IMR-90 (cell line): ENCODE measurements at regions not wholly inside any gene's neighbourhood (a gene's known extent, or its start where the extent isn't known, plus 50 kb on each side); places are given as distances from the start of the nearest gene placed in this dataset.

ENCODE experiments used
- ATAC-seq: fragments of 200-7000 bp; cut with Tn5 transposase; 2 replicates; pipeline ENCODE4 v1.9.1; 2020; ENCODE audit warnings: low read depth, mild to moderate bottlenecking, moderate library complexity
- BruUV-seq: library from RNA; stranded (reverse); fragments of 400-500 nt; replicated peaks from 2 replicates; lab custom pipeline; 2021; lab: Mats Ljungman, UMichigan
- CTCF ChIA-PET: fragments of 300-600 bp; formaldehyde crosslinking; extraction: SDS; loops from one replicate; lab custom pipeline; 2021; ENCODE audit warnings: antibody characterized with exemption; lab: Yijun Ruan, JAX
- POLR2A ChIA-PET: fragments of 300-600 bp; sonication (Branson Sonifier 250); formaldehyde crosslinking; loops from one replicate; lab custom pipeline; 2022; ENCODE audit warnings: antibody characterized with exemption; ENCODE audit not compliant: unreplicated experiment; lab: Charles Lee
- DNase-seq: peaks from one replicate; pipeline ENCODE4 v3.0.0; 2013
- H2AFZ ChIP-seq: replicated peaks from 2 replicates; pipeline ENCODE3; 2013; ENCODE audit warnings: low read length, mild to moderate bottlenecking; ENCODE audit not compliant: poor library complexity
- H2AK5ac ChIP-seq: 2 replicates; pipeline ENCODE4 v1.6.1; 2013; ENCODE audit warnings: low read depth, low read length, inconsistent platforms
- H2AK9ac ChIP-seq: replicated peaks from 2 replicates; pipeline ENCODE3; 2013; ENCODE audit warnings: mild to moderate bottlenecking, low read depth, low read length, moderate library complexity; ENCODE audit not compliant: poor library complexity
- H2BK120ac ChIP-seq: 2 replicates; pipeline ENCODE4 v1.6.1; 2013; ENCODE audit warnings: low read depth, low read length, inconsistent platforms
- H2BK15ac ChIP-seq: 3 replicates; pipeline ENCODE4 v1.6.1; 2013; ENCODE audit warnings: low read depth, low read length, inconsistent platforms
- H2BK20ac ChIP-seq: 2 replicates; pipeline ENCODE4 v1.6.1; 2013; ENCODE audit warnings: low read depth, mild to moderate bottlenecking, inconsistent platforms, low read length, moderate library complexity
- H2BK5ac ChIP-seq: 2 replicates; pipeline ENCODE4 v1.6.1; 2013; ENCODE audit warnings: mild to moderate bottlenecking, low read depth, low read length, inconsistent platforms; ENCODE audit not compliant: poor library complexity, severe bottlenecking
- H3K14ac ChIP-seq: replicated peaks from 2 replicates; pipeline ENCODE4 v1.6.1; 2013; ENCODE audit warnings: low read depth, low read length, inconsistent platforms
- H3K18ac ChIP-seq: 2 replicates; pipeline ENCODE4 v1.6.1; 2013; ENCODE audit warnings: low read depth, low read length, control low read depth
- H3K23ac ChIP-seq: 2 replicates; pipeline ENCODE4 v1.6.1; 2013; ENCODE audit warnings: low read depth, low read length, inconsistent platforms
- H3K27ac ChIP-seq: 2 replicates; pipeline ENCODE4 v1.5.1; 2013; ENCODE audit warnings: mild to moderate bottlenecking, control low read depth, low read length; ENCODE audit not compliant: insufficient read depth
- H3K27me3 ChIP-seq: 2 replicates; pipeline ENCODE4 v1.6.1; 2013; ENCODE audit warnings: low read length; ENCODE audit not compliant: control insufficient read depth, insufficient read depth
- H3K36me3 ChIP-seq: 2 replicates; pipeline ENCODE4 v1.6.1; 2013; ENCODE audit warnings: low read length, mixed read lengths; ENCODE audit not compliant: control insufficient read depth, insufficient read depth
- H3K4ac ChIP-seq: 2 replicates; pipeline ENCODE4 v1.6.1; 2013; ENCODE audit warnings: low read depth, low read length, inconsistent platforms
- H3K4me1 ChIP-seq: 2 replicates; pipeline ENCODE4 v1.6.1; 2013; ENCODE audit warnings: low read length, mixed read lengths; ENCODE audit not compliant: control insufficient read depth, insufficient read depth
- H3K4me2 ChIP-seq: 2 replicates; pipeline ENCODE4 v1.6.1; 2013; ENCODE audit warnings: low read depth, mild to moderate bottlenecking, control low read depth, low read length, moderate library complexity
- H3K4me3 ChIP-seq: 2 replicates; pipeline ENCODE4 v1.5.1; 2013; ENCODE audit warnings: low read depth, mild to moderate bottlenecking, control low read depth, low read length, moderate library complexity; ENCODE audit not compliant: insufficient read depth
- H3K56ac ChIP-seq: 2 replicates; pipeline ENCODE4 v1.6.1; 2013; ENCODE audit warnings: low read length, inconsistent platforms; ENCODE audit not compliant: insufficient read depth; ENCODE audit errors: extremely low read depth
- H3K79me1 ChIP-seq, 2 experiments: 2 replicates each; pipeline ENCODE4 v1.6.1; 2013; ENCODE audit warnings: low read length in 2 of 2, inconsistent platforms in 1 of 2, low read depth in 1 of 2
- H3K9ac ChIP-seq: 2 replicates; pipeline ENCODE4 v1.6.1; 2013; ENCODE audit warnings: low read depth, low read length, control low read depth
- H3K9me1 ChIP-seq: 2 replicates; pipeline ENCODE4 v1.6.1; 2013; ENCODE audit warnings: low read length, inconsistent platforms; ENCODE audit not compliant: insufficient read depth
- H3K9me3 ChIP-seq: 2 replicates; pipeline ENCODE4 v1.6.1; 2013; ENCODE audit warnings: low read length; ENCODE audit not compliant: control insufficient read depth, insufficient read depth
- H4K20me1 ChIP-seq: 2 replicates; pipeline ENCODE4 v1.6.1; 2013; ENCODE audit warnings: low read length, inconsistent platforms; ENCODE audit not compliant: insufficient read depth
- H4K5ac ChIP-seq: 2 replicates; pipeline ENCODE4 v1.6.1; 2013; ENCODE audit warnings: mild to moderate bottlenecking, low read depth, low read length, control low read depth
- H4K8ac ChIP-seq, 2 experiments: 2 replicates each; pipeline ENCODE4 v1.6.1; 2013; ENCODE audit warnings: low read depth in 2 of 2, low read length in 2 of 2, control low read depth in 1 of 2, inconsistent platforms in 1 of 2
- H4K91ac ChIP-seq: 2 replicates; pipeline ENCODE4 v1.6.1; 2013; ENCODE audit warnings: low read depth, low read length, inconsistent platforms; ENCODE audit not compliant: insufficient read depth
- BHLHE40 ChIP-seq: fragments of 150-350 bp; IDR thresholded peaks from 2 replicates; pipeline ENCODE4 v1.6.1; 2016; ENCODE audit warnings: mild to moderate bottlenecking, low read depth, low read length
- CEBPB ChIP-seq: IDR thresholded peaks from 2 replicates; pipeline ENCODE4 v1.6.1; 2012; ENCODE audit warnings: low read depth, low read length, improper control_type of control experiment
- CHD1 ChIP-seq: IDR thresholded peaks from 2 replicates; pipeline ENCODE4 v1.6.1; 2012; ENCODE audit warnings: low read depth, low read length, improper control_type of control experiment
- FOS ChIP-seq: fragments of 150-350 bp; IDR thresholded peaks from 2 replicates; pipeline ENCODE4 v1.6.1; 2016; ENCODE audit warnings: low read depth, low read length
- MAFK ChIP-seq: IDR thresholded peaks from 2 replicates; pipeline ENCODE4 v1.6.1; 2012; ENCODE audit warnings: low read depth, low read length, improper control_type of control experiment
- NFE2L2 ChIP-seq: fragments of 150-350 bp; IDR thresholded peaks from 2 replicates; pipeline ENCODE4 v1.6.1; 2016; ENCODE audit warnings: low read depth, mild to moderate bottlenecking, low read length
- POLR2A ChIP-seq: IDR thresholded peaks from 2 replicates; pipeline ENCODE4 v1.6.1; 2012; ENCODE audit warnings: mild to moderate bottlenecking, low read depth, low read length
- RAD21 ChIP-seq: IDR thresholded peaks from 2 replicates; pipeline ENCODE4 v1.6.1; 2012; ENCODE audit warnings: low read length, improper control_type of control experiment
- RCOR1 ChIP-seq: IDR thresholded peaks from 2 replicates; pipeline ENCODE4 v1.6.1; 2012; ENCODE audit warnings: mild to moderate bottlenecking, low read length, improper control_type of control experiment; ENCODE audit not compliant: insufficient replicate concordance
- RFX5 ChIP-seq: IDR thresholded peaks from 2 replicates; pipeline ENCODE4 v1.8.0; 2012; ENCODE audit warnings: low read depth, mild to moderate bottlenecking, low read length, moderate library complexity
- SMC3 ChIP-seq: fragments of 150-350 bp; IDR thresholded peaks from 2 replicates; pipeline ENCODE4 v1.6.1; 2016; ENCODE audit warnings: low read depth, mild to moderate bottlenecking, antibody characterized with exemption, low read length, moderate library complexity
- WGBS, 2 experiments: methylation state at CpG; one replicate each; pipeline versions ENCODE4 v1.1.5 to v1.1.7; 2013; ENCODE audit warnings: missing lambda C conversion rate in 2 of 2; ENCODE audit not compliant: insufficient read length in 1 of 2; ENCODE audit errors: extremely low coverage in 2 of 2; 5-methylcytosine and 5-hydroxymethylcytosine counted together
- dilution Hi-C: fragments of 300-500 bp; cut with HindIII; formaldehyde crosslinking; loops from one replicate; pipeline ENCODE4 v1.14.3; 2018; ENCODE audit warnings: low sequenced_read_pairs; ENCODE audit not compliant: unreplicated experiment
- in situ Hi-C: fragments of 300-500 bp; cut with MboI; formaldehyde crosslinking; loops from 3 replicates; pipeline ENCODE4 v1.14.3; 2019; ENCODE audit warnings: low sequenced_read_pairs, inconsistent platforms, mixed read lengths
- intact Hi-C: fragments of 100-400 bp; cut with micrococcal nuclease; formaldehyde crosslinking; loops from 2 replicates; pipeline ENCODE4 v1.10.0; 2022
- TF ChIP-seq, protein P1 (sequence below): conservative IDR thresholded peaks from 2 replicates; pipeline ENCODE4 v1.5.1; 2012; ENCODE audit warnings: mild to moderate bottlenecking, low read depth, low read length, improper control_type of control experiment
- TF ChIP-seq, protein P2 (sequence below): fragments of 150-350 bp; IDR thresholded peaks from 2 replicates; pipeline ENCODE4 v1.6.1; 2017; ENCODE audit warnings: mild to moderate bottlenecking, antibody characterized with exemption, low read length, low read depth

- ChIA-PET CTCF (no interaction called here), POLR2A (no interaction called here)
- Histone ChIP-seq H3K9me3 (no peaks in the 10 kb centered on the region), H3K18ac (no peak overlapping the region), H4K8ac (no peak overlapping the region), H2AK5ac (no peak overlapping the region), H2BK5ac (no peak overlapping the region), H4K91ac (no peak overlapping the region), H3K9ac (no peak overlapping the region), H4K5ac (no peak overlapping the region), H2BK120ac (no peak overlapping the region), H2AK9ac (no peak overlapping the region), H4K20me1 (no peaks in the 10 kb centered on the region), H3K56ac (no peak overlapping the region), H3K4me2 (no peak overlapping the region), H3K4me3 (no peak overlapping the region), H3K27me3 (peaks cover 12% of the 10 kb centered on the region), H2AFZ (no peak overlapping the region), H3K9me1 (no peaks in the 10 kb centered on the region; the same call in 1 of the 2 replicates), H3K27ac (no peak overlapping the region), H2BK15ac (no peak overlapping the region), H3K4ac (no peak overlapping the region), H3K36me3 (no peaks in the 10 kb centered on the region), H3K79me1 (no peaks in the 10 kb centered on the region), H3K4me1 (peaks cover 7% of the 10 kb centered on the region), H2BK20ac (no peak overlapping the region), H3K23ac (no peak overlapping the region), H3K14ac (no peak overlapping the region)
- in situ Hi-C loops (no loop called here), intact Hi-C loops (no loop called here), dilution Hi-C loops (no loop called here)
- no peak for ATAC-seq
- TF ChIP-seq CEBPB (no peak), BHLHE40 (no peak), POLR2A (no peak), RFX5 (no peak), MAFK (no peak), RAD21 (no peak), CHD1 (no peak), FOS (no peak), RCOR1 (no peak), NFE2L2 (no peak), SMC3 (no peak)
- TF ChIP-seq, protein P1, sequence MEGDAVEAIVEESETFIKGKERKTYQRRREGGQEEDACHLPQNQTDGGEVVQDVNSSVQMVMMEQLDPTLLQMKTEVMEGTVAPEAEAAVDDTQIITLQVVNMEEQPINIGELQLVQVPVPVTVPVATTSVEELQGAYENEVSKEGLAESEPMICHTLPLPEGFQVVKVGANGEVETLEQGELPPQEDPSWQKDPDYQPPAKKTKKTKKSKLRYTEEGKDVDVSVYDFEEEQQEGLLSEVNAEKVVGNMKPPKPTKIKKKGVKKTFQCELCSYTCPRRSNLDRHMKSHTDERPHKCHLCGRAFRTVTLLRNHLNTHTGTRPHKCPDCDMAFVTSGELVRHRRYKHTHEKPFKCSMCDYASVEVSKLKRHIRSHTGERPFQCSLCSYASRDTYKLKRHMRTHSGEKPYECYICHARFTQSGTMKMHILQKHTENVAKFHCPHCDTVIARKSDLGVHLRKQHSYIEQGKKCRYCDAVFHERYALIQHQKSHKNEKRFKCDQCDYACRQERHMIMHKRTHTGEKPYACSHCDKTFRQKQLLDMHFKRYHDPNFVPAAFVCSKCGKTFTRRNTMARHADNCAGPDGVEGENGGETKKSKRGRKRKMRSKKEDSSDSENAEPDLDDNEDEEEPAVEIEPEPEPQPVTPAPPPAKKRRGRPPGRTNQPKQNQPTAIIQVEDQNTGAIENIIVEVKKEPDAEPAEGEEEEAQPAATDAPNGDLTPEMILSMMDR, result no peak
- TF ChIP-seq, protein P2, sequence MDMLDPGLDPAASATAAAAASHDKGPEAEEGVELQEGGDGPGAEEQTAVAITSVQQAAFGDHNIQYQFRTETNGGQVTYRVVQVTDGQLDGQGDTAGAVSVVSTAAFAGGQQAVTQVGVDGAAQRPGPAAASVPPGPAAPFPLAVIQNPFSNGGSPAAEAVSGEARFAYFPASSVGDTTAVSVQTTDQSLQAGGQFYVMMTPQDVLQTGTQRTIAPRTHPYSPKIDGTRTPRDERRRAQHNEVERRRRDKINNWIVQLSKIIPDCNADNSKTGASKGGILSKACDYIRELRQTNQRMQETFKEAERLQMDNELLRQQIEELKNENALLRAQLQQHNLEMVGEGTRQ, result no peak
- WGBS, 2 experiments, result 14% methylated on average over 1 of the region's 3 CpGs; no CpG with 5 or more reads in 1 of the 2 experiments
- DNase-seq, result no peak
- no TSS peak for BruUV-seq
Observed at GRCh38 chr4:152050106-152050505, 289.3 kb upstream of the GATB start.
